ENCODE measurements at regions not wholly inside any gene's neighbourhood (a gene's known extent, or its start where the extent isn't known, plus 50 kb on each side); places are given as distances from the start of the nearest gene placed in this dataset.

DNA sequence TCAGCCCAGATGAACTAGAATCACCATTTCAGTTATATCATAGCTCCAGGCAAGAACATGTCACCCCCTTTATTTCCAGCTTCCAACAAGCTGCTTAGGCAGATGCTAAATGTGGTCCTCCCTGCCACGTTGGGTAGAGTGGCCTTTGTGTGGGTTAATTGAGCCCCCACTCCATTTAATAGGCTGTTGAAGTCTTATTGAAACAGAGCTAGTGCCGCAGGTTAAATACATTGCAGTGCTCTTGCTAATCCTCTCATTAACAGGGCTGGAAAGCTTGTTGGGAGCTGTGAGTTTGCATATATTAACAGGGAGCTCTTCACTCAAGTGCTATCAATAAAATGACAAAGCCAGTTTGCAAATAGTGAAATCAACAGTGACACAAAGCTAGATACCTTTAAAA is 248.4 kb upstream of the CMC1 start:
- H3K4me3 ChIP-seq (ENCODE audit: low read depth, low read length, poor library complexity, severe bottlenecking) = no peak overlapping the region
- POLR2A ChIA-PET (ENCODE audit: low non-redundant PET) = interaction anchor here (0.7 kb wide), 1 partner anchor 304 kb away, joined by 3 read pairs; no protein-coding TSS in a partner anchor
- CTCF ChIA-PET = no interaction called here
- H3K27me3 ChIP-seq (replicated peaks; ENCODE audit: insufficient read depth, low read depth, low read length, poor library complexity) = no peaks in the 10 kb centered on the region
- no peaks in the 10 kb centered on the region for H3K4me1 ChIP-seq (ENCODE audit: insufficient read depth, low read length, poor library complexity, severe bottlenecking)
- H3K9me3 ChIP-seq (ENCODE audit: low read depth, low read length, poor library complexity, severe bottlenecking) = no peaks in the 10 kb centered on the region
- H3K36me3 ChIP-seq (ENCODE audit: insufficient read depth, low read length, poor library complexity, severe bottlenecking) = no peaks in the 10 kb centered on the region
- no TSS peak for BruUV-seq (replicated peaks)
- intact Hi-C loops (cut with micrococcal nuclease; ENCODE audit: unreplicated experiment) = no loop called here
- TF ChIP-seq, protein P1, sequence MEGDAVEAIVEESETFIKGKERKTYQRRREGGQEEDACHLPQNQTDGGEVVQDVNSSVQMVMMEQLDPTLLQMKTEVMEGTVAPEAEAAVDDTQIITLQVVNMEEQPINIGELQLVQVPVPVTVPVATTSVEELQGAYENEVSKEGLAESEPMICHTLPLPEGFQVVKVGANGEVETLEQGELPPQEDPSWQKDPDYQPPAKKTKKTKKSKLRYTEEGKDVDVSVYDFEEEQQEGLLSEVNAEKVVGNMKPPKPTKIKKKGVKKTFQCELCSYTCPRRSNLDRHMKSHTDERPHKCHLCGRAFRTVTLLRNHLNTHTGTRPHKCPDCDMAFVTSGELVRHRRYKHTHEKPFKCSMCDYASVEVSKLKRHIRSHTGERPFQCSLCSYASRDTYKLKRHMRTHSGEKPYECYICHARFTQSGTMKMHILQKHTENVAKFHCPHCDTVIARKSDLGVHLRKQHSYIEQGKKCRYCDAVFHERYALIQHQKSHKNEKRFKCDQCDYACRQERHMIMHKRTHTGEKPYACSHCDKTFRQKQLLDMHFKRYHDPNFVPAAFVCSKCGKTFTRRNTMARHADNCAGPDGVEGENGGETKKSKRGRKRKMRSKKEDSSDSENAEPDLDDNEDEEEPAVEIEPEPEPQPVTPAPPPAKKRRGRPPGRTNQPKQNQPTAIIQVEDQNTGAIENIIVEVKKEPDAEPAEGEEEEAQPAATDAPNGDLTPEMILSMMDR (conservative IDR thresholded peaks at IDR 0.05; ENCODE audit: low read depth, low read length) = no peak
- no peak for TF ChIP-seq EZH2 (IDR thresholded peaks at IDR 0.05; ENCODE audit: borderline replicate concordance, low read depth, low read length, poor library complexity, severe bottlenecking)
- H3K27ac ChIP-seq (ENCODE audit: low read depth, low read length, poor library complexity, severe bottlenecking) = no peak overlapping the region
- no peak for DNase-seq (ENCODE audit: low spot score)

DNA sequence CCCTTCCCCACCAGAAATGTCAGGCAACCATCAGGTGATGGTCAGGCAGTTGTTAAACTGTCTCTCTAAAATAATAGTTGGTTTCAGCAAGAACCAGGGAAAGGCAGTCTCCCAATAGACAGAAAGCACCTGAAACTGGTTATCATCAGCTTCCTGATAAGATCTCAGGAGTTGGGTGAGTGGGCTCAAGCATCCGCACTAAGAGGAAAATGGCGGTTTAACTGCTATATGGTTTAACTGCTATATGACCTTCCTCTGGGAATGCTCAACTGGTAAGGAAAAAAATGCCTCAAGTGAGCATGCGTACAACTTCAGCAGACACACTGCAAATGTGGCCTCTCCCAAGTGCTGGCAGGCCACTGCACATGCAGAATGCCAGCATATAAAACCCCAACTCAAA is 240.8 kb upstream of the CMC1 start:
- POLR2A ChIA-PET (ENCODE audit: low non-redundant PET) = no interaction called here
- DNase-seq (ENCODE audit: low spot score) = no peak
- no peaks in the 10 kb centered on the region for H3K36me3 ChIP-seq (ENCODE audit: insufficient read depth, low read length, poor library complexity, severe bottlenecking)
- H3K4me3 ChIP-seq (ENCODE audit: low read depth, low read length, poor library complexity, severe bottlenecking) = no peak overlapping the region
- H3K9me3 ChIP-seq (ENCODE audit: low read depth, low read length, poor library complexity, severe bottlenecking) = no peaks in the 10 kb centered on the region
- intact Hi-C loops (cut with micrococcal nuclease; ENCODE audit: unreplicated experiment) = no loop called here
- CTCF ChIA-PET = no interaction called here
- no peak for TF ChIP-seq EZH2 (IDR thresholded peaks at IDR 0.05; ENCODE audit: borderline replicate concordance, low read depth, low read length, poor library complexity, severe bottlenecking)
- TF ChIP-seq, protein P1 (conservative IDR thresholded peaks at IDR 0.05; ENCODE audit: low read depth, low read length) = no peak
- H3K27me3 ChIP-seq (replicated peaks; ENCODE audit: insufficient read depth, low read depth, low read length, poor library complexity) = no peaks in the 10 kb centered on the region
- H3K27ac ChIP-seq (ENCODE audit: low read depth, low read length, poor library complexity, severe bottlenecking) = no peak overlapping the region
- no TSS peak for BruUV-seq (replicated peaks)
- H3K4me1 ChIP-seq (ENCODE audit: insufficient read depth, low read length, poor library complexity, severe bottlenecking) = no peaks in the 10 kb centered on the region

DNA sequence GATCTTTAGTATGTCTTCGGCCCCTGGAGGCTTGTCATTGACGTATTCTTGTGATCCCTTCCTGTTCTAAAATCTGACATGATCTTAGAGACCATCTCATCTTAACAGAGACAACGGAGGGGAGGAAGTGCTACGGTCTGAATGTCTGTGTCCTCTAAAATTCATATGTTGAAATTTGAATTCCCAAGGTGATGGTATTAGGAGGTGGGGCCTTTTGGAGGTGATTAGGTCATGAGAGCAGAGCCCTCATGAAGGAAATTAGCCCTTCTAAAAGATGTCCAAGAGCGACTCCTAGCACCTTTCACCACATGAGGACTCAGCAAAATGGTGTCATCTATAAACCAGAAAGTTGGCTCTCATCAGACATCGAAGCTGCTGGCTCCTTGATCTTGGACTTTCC is 233.2 kb upstream of the CMC1 start:
- ChIA-PET POLR2A (ENCODE audit: low non-redundant PET) (no interaction called here), CTCF (no interaction called here)
- Histone ChIP-seq H3K4me1 (ENCODE audit: insufficient read depth, low read length, poor library complexity, severe bottlenecking) (no peaks in the 10 kb centered on the region), H3K4me3 (ENCODE audit: low read depth, low read length, poor library complexity, severe bottlenecking) (no peak overlapping the region), H3K9me3 (ENCODE audit: low read depth, low read length, poor library complexity, severe bottlenecking) (no peaks in the 10 kb centered on the region), H3K27ac (ENCODE audit: low read depth, low read length, poor library complexity, severe bottlenecking) (no peak overlapping the region), H3K36me3 (ENCODE audit: insufficient read depth, low read length, poor library complexity, severe bottlenecking) (no peaks in the 10 kb centered on the region), H3K27me3 (replicated peaks; ENCODE audit: insufficient read depth, low read depth, low read length, poor library complexity) (no peaks in the 10 kb centered on the region)
- TF ChIP-seq, protein P1 (conservative IDR thresholded peaks at IDR 0.05; ENCODE audit: low read depth, low read length) = no peak
- TF ChIP-seq EZH2 (IDR thresholded peaks at IDR 0.05; ENCODE audit: borderline replicate concordance, low read depth, low read length, poor library complexity, severe bottlenecking) = no peak
- DNase-seq (ENCODE audit: low spot score) = no peak
- no TSS peak for BruUV-seq (replicated peaks)
- intact Hi-C loops (cut with micrococcal nuclease; ENCODE audit: unreplicated experiment) = no loop called here
